H1 (cell line): ENCODE measurements at regions not wholly inside any gene's neighbourhood (a gene's known extent, or its start where the extent isn't known, plus 50 kb on each side); places are given as distances from the start of the nearest gene placed in this dataset.

ENCODE experiments used
- BRCA1 ChIP-seq: IDR thresholded peaks from 2 replicates; pipeline ENCODE4 v1.6.1; 2012; ENCODE audit warnings: low read depth, low read length, improper control_type of control experiment
- CHD7 ChIP-seq: fragments of 300-600 bp; sonication (generic); IDR thresholded peaks from 2 replicates; pipeline ENCODE4 v1.7.1; 2012; ENCODE audit warnings: low read length, moderate library complexity, mild to moderate bottlenecking, inconsistent platforms; ENCODE audit not compliant: insufficient replicate concordance
- CTCF ChIP-seq, 3 experiments: IDR thresholded peaks; 1 replicate in 2 of 3; 2 replicates in 1 of 3; pipeline versions ENCODE4 v1.5.1 to v1.6.1; 2011; ENCODE audit warnings: low read length in 3 of 3, mild to moderate bottlenecking in 3 of 3, inconsistent platforms in 2 of 3, low read depth in 1 of 3, moderate library complexity in 1 of 3; ENCODE audit not compliant: insufficient read depth in 1 of 3; ENCODE audit errors: control extremely low read depth in 1 of 3
- TEAD4 ChIP-seq: IDR thresholded peaks from 2 replicates; pipeline ENCODE4 v1.6.1; 2012; ENCODE audit warnings: low read depth, low read length, inconsistent platforms, mixed read lengths

GRCh38 chr11:129652835-129653234, 162.8 kb upstream of the TMEM45B start (continued):
- TF ChIP-seq CHD7 = no peak
- no peak for TF ChIP-seq BRCA1
- no peak for TF ChIP-seq TEAD4
- TF ChIP-seq CTCF (IDR thresholded peaks at IDR 0.05; ENCODE audit: control extremely low read depth in 1 of 3, insufficient read depth in 1 of 3, low read depth in 1 of 3, low read length in 3 of 3) = no peak
